CD4-positive, alpha-beta T cell treated with Interleukin-6 for 4 hours (primary cell): ENCODE measurements at regions not wholly inside any gene's neighbourhood (a gene's known extent, or its start where the extent isn't known, plus 50 kb on each side); places are given as distances from the start of the nearest gene placed in this dataset.
"Not testable (repeated sequence)": the region's sequence is repeated elsewhere in the genome, so short reads cannot be mapped to it uniquely, and the experiment has no call there.

Experiments used
- DNase-seq: peaks from one replicate; pipeline ENCODE4 v3.0.0-alpha.2; 2020; ENCODE audit warnings: mixed read lengths

- DNase-seq, result no peak
These were observed 50.8 kb upstream of the ECHDC3 start for GRCh38 chr10:11691319-11691755.

DNA sequence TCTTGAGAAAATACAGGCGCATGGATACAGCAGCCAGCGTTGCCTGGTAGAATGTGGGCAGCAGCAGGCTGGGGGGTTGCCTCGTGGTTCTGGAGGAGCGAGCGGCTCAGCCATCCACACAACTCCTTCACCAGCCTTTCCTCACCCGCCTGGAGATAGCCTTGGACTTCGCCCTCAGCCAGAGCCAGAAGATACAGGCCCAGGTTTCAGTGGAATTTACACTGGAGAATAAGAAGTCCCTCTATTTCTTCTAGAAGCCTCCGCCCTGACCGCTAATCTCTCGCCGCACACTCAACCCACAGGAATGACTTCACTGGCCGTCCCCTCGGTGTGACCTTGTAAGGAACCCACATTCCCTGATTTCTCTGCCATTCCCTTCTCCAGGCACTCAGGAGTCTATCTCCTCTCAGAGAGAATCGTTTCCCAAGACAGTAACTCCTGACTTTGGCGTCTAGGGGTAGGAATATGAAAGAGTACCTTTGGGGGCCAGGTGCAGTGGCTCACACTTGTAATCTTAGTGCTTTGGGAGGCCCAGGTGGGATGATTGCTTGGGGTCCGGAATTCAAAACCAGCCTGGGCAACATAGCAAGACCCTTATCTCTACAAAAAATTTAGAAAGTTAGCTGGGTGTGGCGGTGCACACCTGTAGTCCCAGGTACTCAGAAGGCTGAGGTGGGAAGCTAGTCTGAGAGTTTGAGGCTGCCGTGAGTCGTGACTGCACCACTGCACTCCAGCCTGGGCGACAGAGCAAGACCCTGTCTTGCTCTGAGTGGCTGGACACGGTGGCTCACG is 52.0 kb upstream of the ECHDC3 start:
- DNase-seq, result no peak

- DNase-seq, result not testable (repeated sequence)
These were observed 53.8 kb upstream of the ECHDC3 start for GRCh38 chr10:11688448-11688795.

DNA sequence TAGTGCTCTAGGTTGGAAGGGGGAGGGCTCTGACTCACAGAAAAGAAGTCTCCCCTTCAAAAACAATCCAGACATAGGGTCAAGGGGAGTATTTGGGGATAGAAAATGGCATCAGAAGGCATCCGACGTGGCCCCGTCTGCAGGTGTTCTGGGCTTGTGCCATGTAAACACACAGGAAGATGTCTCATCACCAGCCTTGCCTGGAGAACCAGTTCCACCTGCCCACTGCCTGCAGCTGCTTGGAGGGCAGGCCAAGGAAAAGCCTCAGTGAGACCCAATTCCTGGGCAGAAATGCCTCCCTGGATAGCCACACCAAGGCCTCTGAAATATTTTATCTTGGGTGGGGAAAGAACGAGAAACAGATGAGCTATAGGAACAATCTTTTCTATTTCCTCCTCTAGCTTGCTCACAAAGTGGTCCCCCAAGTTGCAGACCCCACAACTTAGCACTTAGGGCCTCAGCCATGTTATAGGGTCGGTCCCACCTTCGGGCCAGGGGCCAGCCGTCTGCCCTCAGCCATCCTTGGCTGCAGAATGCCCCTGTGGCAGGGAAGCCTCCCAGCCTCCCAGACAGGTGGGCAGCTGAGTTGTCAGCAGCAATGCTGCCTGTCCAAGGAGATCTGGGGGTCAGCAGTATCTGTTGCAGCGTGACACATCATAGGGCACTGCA is 54.3 kb upstream of the ECHDC3 start:
- DNase-seq, result no peak

DNA sequence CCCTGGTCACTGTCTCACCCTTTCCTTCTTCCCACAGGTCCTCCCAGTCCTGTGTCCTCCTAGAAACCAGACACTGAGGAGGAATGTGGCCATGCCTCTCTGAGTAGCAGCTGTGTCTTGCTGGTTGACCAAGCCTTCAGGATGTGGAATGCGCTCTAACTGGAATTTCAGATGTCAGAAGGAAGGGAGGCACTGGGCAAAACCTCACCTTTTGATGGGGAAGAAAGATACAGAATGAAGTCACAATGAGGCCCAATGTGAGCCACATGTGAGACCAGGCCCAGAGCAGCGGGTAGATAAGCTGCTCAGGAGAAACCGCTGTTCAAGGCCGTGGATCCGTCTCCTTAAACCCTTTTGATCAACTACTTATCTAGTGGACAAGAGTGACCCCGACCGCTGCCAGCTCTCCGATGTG is 54.8 kb upstream of the ECHDC3 start:
- no peak for DNase-seq

DNA sequence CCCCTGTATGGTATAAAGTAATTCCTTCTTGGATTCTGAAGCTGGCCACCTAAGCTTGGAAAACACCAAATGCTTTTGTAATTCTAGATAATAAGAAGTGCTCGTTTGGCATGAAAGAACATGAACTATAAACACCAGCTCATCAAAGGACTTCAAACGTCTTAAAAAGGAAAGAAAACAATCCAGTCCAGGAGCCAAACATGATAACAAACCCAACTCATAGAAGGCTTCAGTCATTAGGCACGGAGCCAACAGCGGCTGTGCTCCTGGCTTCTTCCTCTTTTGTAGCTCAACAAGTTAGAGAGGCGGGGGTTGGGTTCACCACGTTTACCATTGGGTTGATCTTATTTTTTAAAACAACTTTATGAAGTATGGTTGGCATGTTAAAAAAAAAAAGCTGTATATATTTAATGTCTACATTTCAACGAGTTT is 56.4 kb upstream of the ECHDC3 start:
- DNase-seq, result peak; percentile 83

DNA sequence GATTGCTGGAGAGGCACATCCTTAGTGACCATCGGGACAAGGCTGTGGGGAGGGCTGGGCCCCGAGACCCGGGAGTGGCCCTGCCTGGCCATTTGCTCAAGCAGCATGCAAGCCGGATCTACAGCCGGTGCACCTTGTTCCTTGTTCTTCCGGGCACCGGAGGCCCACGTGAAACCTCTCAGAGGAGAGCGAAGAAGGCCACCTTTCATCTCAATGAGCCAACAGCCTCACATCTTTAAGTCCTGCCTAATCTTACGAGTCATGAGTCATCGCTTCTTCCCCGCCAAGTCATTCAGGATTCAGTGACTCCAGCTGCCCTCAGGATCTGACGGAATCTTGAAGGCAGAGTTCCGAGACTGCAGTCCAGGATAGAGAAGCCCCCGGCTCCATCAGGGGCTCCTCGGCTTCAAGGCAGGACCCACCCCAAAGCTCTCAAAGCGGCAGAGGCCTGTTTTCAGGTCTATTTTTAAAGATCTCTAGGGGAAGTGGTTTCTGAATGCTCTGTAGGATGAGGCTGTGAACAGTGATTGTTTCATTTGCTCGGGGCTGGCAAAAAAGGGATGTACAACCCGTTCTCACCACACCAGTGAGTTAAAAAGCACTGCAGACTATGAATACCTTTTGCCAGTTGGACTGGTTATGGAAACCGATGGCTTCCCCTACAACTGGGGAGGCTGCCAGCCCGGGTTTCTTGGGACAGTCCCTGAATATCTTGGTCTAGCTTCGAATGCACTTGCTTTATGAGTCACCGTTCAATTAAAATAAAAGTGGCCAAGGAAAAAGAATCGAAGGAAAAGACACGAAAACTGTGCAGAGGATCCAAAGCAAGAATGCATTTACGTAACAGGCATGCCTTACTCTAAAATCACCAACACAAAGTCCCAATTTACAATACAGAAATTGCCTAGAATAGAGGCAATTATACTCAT is 57.2 kb upstream of the ECHDC3 start:
- peak; percentile 72 for DNase-seq

- peak; percentile 9 for DNase-seq
These were observed 57.9 kb upstream of the ECHDC3 start for GRCh38 chr10:11684341-11684716.

DNA sequence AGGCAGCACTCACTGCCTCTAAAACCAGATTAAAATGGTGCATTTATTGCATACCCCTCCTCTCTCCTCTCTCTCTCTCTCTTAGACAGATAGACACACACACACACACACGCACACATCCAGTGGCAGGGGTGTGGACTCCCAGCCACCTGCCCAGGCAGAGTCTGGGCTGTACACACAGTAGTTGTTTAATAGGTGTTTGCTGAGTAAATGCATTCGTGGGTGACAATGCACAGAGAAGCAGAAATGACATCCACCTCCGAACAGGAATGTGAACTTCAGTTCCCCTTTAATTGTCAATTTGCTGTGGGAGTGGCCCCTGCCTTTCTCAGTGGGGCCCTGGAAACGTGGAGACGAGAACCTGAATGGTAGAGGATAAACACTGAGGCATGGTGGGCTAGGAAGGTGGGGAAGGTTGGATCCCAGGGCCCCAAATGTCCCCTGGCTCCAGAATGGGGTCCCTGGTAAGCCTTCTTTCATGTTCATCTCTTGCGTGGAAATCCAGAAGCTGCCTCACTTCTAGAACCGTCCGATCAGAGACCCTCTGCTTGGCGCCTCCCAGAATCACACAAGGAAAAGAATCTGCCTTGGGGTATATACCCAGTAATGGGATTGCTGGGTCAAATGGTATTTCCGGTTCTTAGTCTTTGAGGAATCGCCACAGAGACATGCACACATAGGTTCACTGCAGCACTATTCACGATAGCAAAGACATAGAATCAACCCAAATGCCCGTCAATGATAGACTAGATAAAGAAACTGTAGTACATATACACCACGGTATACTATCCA is 58.5 kb upstream of the ECHDC3 start:
- no peak for DNase-seq

DNA sequence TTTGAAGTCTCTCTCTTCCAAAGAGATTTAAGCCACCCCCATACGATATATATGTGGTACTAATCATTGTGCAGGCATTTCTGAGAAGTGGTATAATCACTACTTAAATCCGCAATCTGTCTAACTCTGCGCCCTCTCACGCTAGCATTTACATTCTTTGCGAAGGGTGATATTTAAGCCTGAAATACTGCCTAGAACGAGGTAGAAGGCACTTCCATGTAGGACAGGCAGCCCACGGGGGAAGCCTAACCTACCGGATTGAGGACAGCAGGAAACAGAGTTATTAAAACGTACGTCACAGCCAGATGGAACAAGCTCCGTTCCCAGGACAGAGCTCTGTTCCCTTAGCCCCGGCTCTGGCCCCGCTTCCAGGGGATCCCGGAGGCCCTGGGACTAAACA is 59.3 kb upstream of the ECHDC3 start:
- no peak for DNase-seq

GRCh38 chr10:11682267-11682683 is 59.9 kb upstream of the ECHDC3 start:
- DNase-seq, result no peak

- no peak for DNase-seq
These were observed 61.7 kb upstream of the ECHDC3 start for GRCh38 chr10:11680496-11680895.

DNA sequence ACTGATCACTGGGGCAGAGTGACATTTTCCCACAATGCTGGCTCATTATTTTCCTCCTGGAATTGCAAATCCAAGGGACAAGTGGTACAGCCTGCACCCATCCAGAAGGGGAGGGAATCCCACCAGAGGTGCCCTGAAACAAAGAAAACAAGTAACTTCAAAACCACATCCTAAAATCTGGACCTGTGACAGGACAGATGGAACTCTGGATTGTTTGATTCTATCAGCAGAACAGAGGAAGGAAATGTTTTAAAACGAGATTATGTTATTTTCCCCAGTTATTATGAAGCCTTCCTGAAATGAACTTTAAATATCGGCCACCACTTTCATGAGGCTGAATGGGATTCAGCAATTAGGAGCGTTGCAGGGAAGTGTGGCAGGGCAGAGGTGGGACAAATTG is 62.2 kb upstream of the ECHDC3 start:
- no peak for DNase-seq

DNA sequence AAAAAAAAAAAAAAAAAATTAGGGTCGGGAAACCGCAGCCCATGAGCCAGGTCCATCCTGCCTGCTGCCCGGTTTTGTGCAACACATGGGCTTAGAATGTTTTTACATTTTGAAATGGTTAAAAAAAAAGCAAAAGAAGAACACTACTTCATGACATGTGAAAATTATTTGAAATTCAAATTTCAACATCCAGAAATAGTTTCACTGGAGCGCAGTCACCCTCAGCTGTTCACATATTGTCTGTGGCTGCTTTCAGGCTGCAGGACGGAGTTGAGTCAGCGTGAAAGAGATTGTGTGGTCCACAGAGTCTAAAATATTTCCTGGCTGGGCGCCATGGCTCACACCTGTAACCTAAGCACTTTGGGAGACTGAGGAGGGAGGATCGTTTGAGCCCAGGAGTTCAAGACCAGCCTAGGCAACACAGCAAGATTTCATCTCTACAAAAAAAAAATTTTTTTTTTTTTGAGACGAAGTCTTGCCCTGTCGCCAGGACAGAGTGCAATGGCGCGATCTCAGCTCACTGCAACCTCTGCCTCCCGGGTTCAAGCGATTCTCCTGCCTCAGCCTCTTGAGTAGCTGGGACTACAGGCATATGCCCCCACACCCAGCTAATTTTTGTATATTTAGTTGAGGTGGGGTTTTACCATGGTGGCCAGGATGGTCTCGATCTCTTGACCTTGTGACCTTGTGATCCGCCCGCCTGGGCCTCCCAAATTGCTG is 63.9 kb upstream of the ECHDC3 start:
- no peak for DNase-seq

DNA sequence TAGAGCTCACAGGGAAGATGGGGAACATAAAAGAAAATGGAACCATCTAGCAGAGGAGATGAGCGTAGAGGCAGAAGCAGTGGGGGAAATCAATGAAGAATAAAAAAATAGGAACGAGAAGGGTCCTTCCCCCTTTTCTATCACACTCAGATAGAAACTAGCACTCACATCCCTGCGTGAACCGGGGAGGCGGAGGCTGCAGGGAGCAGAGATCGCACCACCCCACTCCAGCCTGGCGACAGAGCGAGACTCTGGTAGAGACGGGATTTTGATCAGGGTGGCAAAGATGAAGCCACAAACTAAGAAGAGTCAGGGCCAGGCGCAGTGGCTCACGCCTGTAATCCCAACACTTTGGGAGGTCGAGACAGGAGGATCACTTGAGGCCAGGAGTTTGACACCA is 64.7 kb upstream of the ECHDC3 start:
- DNase-seq, result no peak

DNA sequence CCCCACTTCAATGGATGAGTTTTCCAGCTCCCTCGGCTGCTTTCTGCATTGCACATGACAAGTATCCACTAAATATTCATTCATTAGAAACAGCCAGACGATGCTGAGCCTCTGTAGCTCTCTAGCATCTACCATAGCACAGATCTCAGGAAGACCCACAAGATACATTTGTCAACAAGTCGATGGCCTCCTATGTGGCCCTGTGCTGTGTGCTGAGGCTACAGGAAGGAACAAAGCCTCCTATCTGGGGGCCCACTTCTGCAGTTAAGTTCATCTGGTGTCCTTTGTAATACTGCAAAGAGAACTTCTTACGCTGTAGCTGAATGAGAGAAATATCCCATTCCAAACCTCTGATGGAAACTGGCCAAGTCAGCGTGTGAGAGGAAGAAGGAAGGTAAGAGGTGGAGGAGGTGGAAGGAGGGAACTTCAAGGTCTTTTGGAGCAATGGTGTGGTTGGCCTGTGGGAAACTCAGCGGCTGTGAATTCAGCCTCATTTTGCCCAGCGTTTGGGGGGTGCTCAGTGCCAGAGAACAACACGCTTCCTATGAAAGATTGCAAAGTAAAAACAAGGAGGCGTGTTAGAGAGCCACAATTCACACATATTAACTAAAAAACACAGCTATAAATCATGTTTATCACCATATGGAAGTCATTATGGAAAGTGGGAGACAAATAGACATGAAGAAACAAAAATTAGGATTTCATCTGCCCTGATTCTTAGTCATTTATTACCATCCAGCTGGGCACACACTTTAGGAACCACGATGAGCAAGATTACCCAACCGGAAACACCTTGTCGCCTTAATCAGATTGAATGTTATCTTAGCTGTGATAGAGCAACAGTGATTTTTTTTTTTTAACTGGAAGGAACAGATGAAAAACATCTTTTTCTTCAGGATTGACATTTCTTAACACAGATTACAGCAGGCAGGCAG is 62.2 kb upstream of the USP6NL start:
- no peak for DNase-seq

DNA sequence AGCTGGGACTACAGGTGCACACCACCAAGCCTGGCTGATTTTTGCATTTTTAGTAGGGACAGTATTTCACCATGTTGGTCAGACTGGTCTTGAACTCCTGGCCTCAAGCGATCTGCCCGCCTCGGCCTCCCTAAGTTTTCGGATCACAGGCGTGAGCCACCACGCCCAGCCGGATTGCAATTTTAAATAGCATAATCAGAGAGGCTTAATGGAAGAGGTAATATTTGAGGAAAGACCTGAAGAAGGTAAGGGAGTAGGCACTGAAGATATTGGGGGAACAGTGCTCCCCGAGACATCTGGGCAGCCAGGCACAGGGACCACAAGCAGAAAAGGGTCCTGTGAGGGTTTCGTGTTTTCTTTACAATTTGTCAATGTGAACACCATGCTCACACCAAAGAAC is 61.4 kb upstream of the USP6NL start:
- DNase-seq, result no peak

DNA sequence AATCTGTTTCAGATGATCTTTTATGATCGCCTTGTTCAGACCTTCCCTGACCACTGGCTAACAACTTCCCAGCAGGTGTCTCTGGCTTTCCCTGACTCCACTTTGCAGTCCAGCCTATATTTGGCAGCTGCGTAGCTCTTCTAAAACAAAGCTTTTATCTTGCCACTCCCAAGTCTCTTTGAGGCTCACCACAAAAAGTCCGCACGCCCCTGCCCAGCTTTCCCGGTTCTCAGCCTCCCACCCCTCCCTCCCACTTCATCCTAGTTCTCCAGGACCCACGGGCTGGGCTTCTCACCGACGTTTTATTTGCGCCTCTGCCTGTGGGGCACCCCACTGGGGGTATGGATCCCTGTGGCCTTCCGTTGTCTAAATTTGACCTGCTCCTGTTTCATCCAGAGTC is 58.9 kb upstream of the USP6NL start:
- no peak for DNase-seq

DNA sequence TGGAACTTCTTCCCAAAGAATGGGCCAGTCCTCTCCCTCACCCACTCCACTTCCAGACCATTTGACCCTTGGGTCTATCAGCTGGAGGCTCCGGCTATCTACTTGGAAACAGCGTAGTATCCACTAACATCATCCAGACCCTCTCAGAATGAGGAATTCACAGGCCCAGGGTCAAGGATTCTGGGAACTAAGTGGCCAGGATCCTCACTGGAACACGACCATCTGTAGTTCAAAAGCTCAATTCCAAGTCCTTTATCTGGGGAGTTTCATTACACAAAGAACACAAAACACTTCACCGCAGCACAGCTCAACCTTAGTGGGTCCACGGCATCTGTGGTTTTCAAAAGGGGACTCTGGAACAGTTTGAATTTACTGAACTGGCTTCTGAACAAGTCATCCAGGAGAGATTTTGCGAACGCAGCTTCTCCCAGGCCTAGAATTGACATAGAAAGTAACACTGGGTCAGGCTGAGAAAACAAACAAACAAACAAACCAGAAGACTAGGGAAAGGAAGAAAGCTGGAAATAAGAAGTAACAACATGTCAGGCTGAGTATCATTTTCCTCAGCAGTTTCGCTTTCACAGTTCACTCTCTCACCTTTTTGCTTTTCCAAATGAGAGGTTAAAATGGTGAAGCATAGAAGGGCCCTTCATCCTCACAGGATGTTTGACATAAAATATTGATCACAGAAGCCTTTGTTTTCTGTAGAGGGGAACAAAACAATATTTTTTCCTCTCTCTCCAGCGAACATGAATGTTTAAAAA is 57.6 kb upstream of the USP6NL start:
- no peak for DNase-seq

DNA sequence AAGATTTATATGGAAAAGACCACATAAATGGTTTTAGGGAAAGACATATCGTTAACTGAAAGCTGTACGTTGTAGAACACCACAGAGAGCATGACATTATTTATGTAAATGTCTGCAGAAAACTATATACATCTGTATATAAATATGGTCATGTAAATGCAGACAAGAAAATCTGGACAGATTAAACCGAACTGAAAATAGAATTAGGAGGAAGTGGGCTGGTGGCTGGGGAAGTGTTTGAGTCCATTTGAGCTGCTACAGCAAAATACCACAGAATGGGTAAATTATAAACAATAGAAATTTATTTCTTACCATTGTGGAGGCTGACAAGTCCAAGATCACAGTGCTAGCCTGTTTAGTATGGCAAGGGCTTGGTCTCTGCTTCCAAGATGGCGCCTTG is 56.3 kb upstream of the USP6NL start:
- DNase-seq, result no peak
